ENCODE measurements at regions not wholly inside any gene's neighbourhood (a gene's known extent, or its start where the extent isn't known, plus 50 kb on each side); places are given as distances from the start of the nearest gene placed in this dataset.

DNA sequence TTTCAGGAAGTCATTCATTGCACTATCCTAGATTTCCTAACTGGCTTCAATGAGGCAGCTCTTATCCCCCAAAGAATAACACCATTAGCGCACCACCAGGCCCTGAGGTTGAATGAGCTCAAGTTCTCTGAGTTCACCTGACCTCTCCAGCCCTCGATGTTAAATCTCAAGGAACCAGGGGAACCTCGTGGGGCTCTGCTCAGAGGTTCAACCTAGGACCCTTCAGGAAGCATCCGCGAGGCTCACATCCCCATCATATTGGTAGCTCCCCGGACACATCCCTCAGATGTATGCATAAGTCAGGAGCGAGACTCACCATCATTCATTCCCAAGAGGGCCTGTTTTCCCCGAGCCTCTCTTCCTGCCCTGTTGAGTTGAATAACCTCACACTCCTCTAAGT, 145.6 kb upstream of the KLHL29 start:
- Histone ChIP-seq H2AK9ac (replicated peaks; ENCODE audit: low read depth, low read length, poor library complexity) (no peak overlapping the region), H2AFZ (replicated peaks; ENCODE audit: low read length, poor library complexity) (no peak overlapping the region), H4K20me1 (ENCODE audit: insufficient read depth, low read length) (no peaks in the 10 kb centered on the region), H4K5ac (ENCODE audit: low read depth, low read length) (no peak overlapping the region), H3K4ac (ENCODE audit: low read depth, low read length) (no peak overlapping the region), H2BK5ac (ENCODE audit: low read depth, low read length, poor library complexity, severe bottlenecking) (no peak overlapping the region), H3K27me3 (ENCODE audit: control insufficient read depth, insufficient read depth, low read length) (no peaks in the 10 kb centered on the region; the same call in 1 of the 2 replicates), H2BK20ac (ENCODE audit: low read depth, low read length) (no peak overlapping the region), H4K91ac (ENCODE audit: insufficient read depth, low read depth, low read length) (no peak overlapping the region), H3K36me3 (ENCODE audit: control insufficient read depth, insufficient read depth, low read length) (no peaks in the 10 kb centered on the region), H3K4me1 (ENCODE audit: control insufficient read depth, insufficient read depth, low read length) (no peaks in the 10 kb centered on the region), H2BK120ac (ENCODE audit: low read depth, low read length) (no peak overlapping the region), H3K9ac (ENCODE audit: low read depth, low read length) (no peak overlapping the region), H2BK15ac (ENCODE audit: low read depth, low read length) (no peak overlapping the region), H3K27ac (ENCODE audit: insufficient read depth, low read length) (no peak overlapping the region), H3K9me1 (ENCODE audit: insufficient read depth, low read length) (no peaks in the 10 kb centered on the region), H3K18ac (ENCODE audit: low read depth, low read length) (no peak overlapping the region), H3K23ac (ENCODE audit: low read depth, low read length) (no peak overlapping the region), H2AK5ac (ENCODE audit: low read depth, low read length) (no peak overlapping the region), H3K9me3 (ENCODE audit: control insufficient read depth, insufficient read depth, low read length) (no peaks in the 10 kb centered on the region), H3K56ac (ENCODE audit: extremely low read depth, insufficient read depth, low read length) (no peak overlapping the region), H3K14ac (replicated peaks; ENCODE audit: low read depth, low read length) (no peak overlapping the region), H3K4me3 (ENCODE audit: insufficient read depth, low read depth, low read length) (no peak overlapping the region), H3K79me1 (ENCODE audit: low read depth in 1 of 2, low read length in 2 of 2) (no peaks in the 10 kb centered on the region), H3K4me2 (ENCODE audit: low read depth, low read length) (no peak overlapping the region), H4K8ac (ENCODE audit: low read depth in 2 of 2, low read length in 2 of 2) (no peak overlapping the region)
- CTCF ChIA-PET = no interaction called here
- BruUV-seq (replicated peaks) = no TSS peak
- dilution Hi-C loops (cut with HindIII; ENCODE audit: low sequenced_read_pairs, unreplicated experiment) = no loop called here
- TF ChIP-seq SMC3 (IDR thresholded peaks at IDR 0.05; ENCODE audit: low read depth, low read length) (no peak), MXI1 (IDR thresholded peaks at IDR 0.05; ENCODE audit: borderline replicate concordance, low read depth, low read length) (no peak), RCOR1 (IDR thresholded peaks at IDR 0.05; ENCODE audit: insufficient replicate concordance, low read length) (no peak), CHD1 (IDR thresholded peaks at IDR 0.05; ENCODE audit: low read depth, low read length) (no peak), MAFK (IDR thresholded peaks at IDR 0.05; ENCODE audit: low read depth, low read length) (no peak), RFX5 (IDR thresholded peaks at IDR 0.05; ENCODE audit: low read depth, low read length) (no peak)
- ATAC-seq (ENCODE audit: low read depth) = no peak
- intact Hi-C loops (cut with micrococcal nuclease) = no loop called here
- in situ Hi-C loops (cut with MboI; ENCODE audit: low sequenced_read_pairs) = no loop called here
- 51% methylated on average over 4 of the region's 8 CpGs; no CpG with 5 or more reads in 1 of the 2 experiments for WGBS, 2 experiments (ENCODE audit: extremely low coverage in 2 of 2, insufficient read length in 1 of 2)
- no peak for DNase-seq
- POLR2A ChIA-PET (ENCODE audit: unreplicated experiment) = no interaction called here

Data from IMR-90 (cell line).